Endothelial cell of umbilical vein (primary cell): ENCODE measurements at regions not wholly inside any gene's neighbourhood (a gene's known extent, or its start where the extent isn't known, plus 50 kb on each side); places are given as distances from the start of the nearest gene placed in this dataset.

ENCODE experiments used
- BruUV-seq: library from RNA; stranded (reverse); fragments of 400-500 nt; replicated peaks from 2 replicates; lab custom pipeline; 2021; lab: Mats Ljungman, UMichigan
- CTCF ChIA-PET: fragments of 300-600, 350-600 bp; sonication (Branson Sonifier 250); formaldehyde crosslinking; loops from one replicate; lab custom pipeline; 2021; ENCODE audit warnings: antibody characterized with exemption, inconsistent platforms; lab: Charles Lee
- POLR2A ChIA-PET: fragments of 300-600, 350-600 bp; sonication (Branson Sonifier 250); formaldehyde crosslinking; loops from one replicate; lab custom pipeline; 2021; ENCODE audit warnings: antibody characterized with exemption, inconsistent platforms; lab: Charles Lee
- DNase-seq: peaks from one replicate; pipeline ENCODE4 v3.0.0-alpha.2; 2011; ENCODE audit warnings: low read depth, low spot score
- FAIRE-seq: peaks from 2 replicates; lab custom pipeline; 2011; peaks lifted over from hg19 to GRCh38; lab: Jason Lieb, UNC
- H2AFZ ChIP-seq: 2 replicates; pipeline ENCODE4 v1.6.0; 2012; ENCODE audit warnings: low read depth, low read length, control low read depth, inconsistent platforms
- H3K27ac ChIP-seq: 2 replicates; pipeline ENCODE4 v1.5.1; 2011; ENCODE audit warnings: low read depth, mild to moderate bottlenecking, control low read depth, low read length, moderate library complexity; ENCODE audit not compliant: insufficient read depth
- H3K27me3 ChIP-seq, 2 experiments: 2 replicates each; pipeline versions ENCODE4 v1.6.0 to v1.6.1; 2011; ENCODE audit warnings: low read length in 2 of 2, mixed read lengths in 1 of 2; ENCODE audit not compliant: control insufficient read depth in 2 of 2, insufficient read depth in 2 of 2
- H3K36me3 ChIP-seq, 2 experiments: 2 replicates in 1 of 2; 3 replicates in 1 of 2; pipeline ENCODE4 v1.5.1; 2011; ENCODE audit warnings: low read length in 2 of 2, mild to moderate bottlenecking in 1 of 2, moderate library complexity in 1 of 2; ENCODE audit not compliant: control insufficient read depth in 2 of 2, insufficient read depth in 2 of 2; ENCODE audit errors: extremely low read depth in 1 of 2
- H3K4me1 ChIP-seq: 3 replicates; pipeline ENCODE4 v1.5.1; 2011; ENCODE audit warnings: mild to moderate bottlenecking, low read length; ENCODE audit not compliant: control insufficient read depth, insufficient read depth; ENCODE audit errors: extremely low read depth
- H3K4me2 ChIP-seq: 2 replicates; pipeline ENCODE4 v1.6.1; 2011; ENCODE audit warnings: low read length, control low read depth, mixed read lengths; ENCODE audit not compliant: insufficient read depth
- H3K4me3 ChIP-seq, 3 experiments: fragments of 200-600 bp in 1 of 3; sonication (generic), shearing (Covaris generic) in 1 of 3; replicated peaks in 1 of 3; 2 replicates each; pipeline ENCODE4 v1.5.1; 2011 to 2016; ENCODE audit warnings: control low read depth in 3 of 3, low read length in 3 of 3, mild to moderate bottlenecking in 2 of 3, inconsistent platforms in 1 of 3, low read depth in 1 of 3, moderate library complexity in 1 of 3; ENCODE audit not compliant: insufficient read depth in 1 of 3
- H3K79me2 ChIP-seq: 2 replicates; pipeline ENCODE4 v1.6.0; 2012; ENCODE audit warnings: low read length, inconsistent platforms; ENCODE audit not compliant: control insufficient read depth, insufficient read depth
- H3K9ac ChIP-seq: replicated peaks from 2 replicates; pipeline ENCODE3; 2011; ENCODE audit warnings: low read length, control low read depth; ENCODE audit not compliant: insufficient read depth; ENCODE audit errors: extremely low read depth
- H3K9me1 ChIP-seq: replicated peaks from 3 replicates; pipeline ENCODE4 v1.6.0; 2011; ENCODE audit warnings: mild to moderate bottlenecking, low read length; ENCODE audit not compliant: control insufficient read depth, insufficient read depth; ENCODE audit errors: extremely low read depth
- H3K9me3 ChIP-seq: replicated peaks from 2 replicates; pipeline ENCODE4 v1.5.1; 2012; ENCODE audit warnings: low read length, inconsistent platforms; ENCODE audit not compliant: control insufficient read depth, insufficient read depth
- H4K20me1 ChIP-seq: replicated peaks from 2 replicates; pipeline ENCODE3; 2011; ENCODE audit warnings: mild to moderate bottlenecking, low read length; ENCODE audit not compliant: control insufficient read depth, insufficient read depth; ENCODE audit errors: extremely low read depth
- EZH2 ChIP-seq: IDR thresholded peaks from 2 replicates; pipeline ENCODE4 v1.6.1; 2012; ENCODE audit warnings: borderline replicate concordance, low read depth, mild to moderate bottlenecking, moderate library complexity, low read length, inconsistent platforms; ENCODE audit not compliant: severe bottlenecking
- FOS ChIP-seq: IDR thresholded peaks from 2 replicates; pipeline ENCODE4 v1.6.1; 2011; ENCODE audit warnings: mild to moderate bottlenecking, low read length, moderate library complexity, borderline replicate concordance; ENCODE audit not compliant: insufficient read depth
- GATA2 ChIP-seq: IDR thresholded peaks from 2 replicates; pipeline ENCODE4 v1.7.0; 2011; ENCODE audit warnings: low read depth, mild to moderate bottlenecking, moderate library complexity, mixed read lengths, low read length; ENCODE audit not compliant: insufficient read length, insufficient read depth
- JUN ChIP-seq: IDR thresholded peaks from 2 replicates; pipeline ENCODE4 v1.6.1; 2011; ENCODE audit warnings: borderline replicate concordance, low read depth; ENCODE audit not compliant: insufficient read length, insufficient read depth
- MYC ChIP-seq: IDR thresholded peaks from one replicate; pipeline ENCODE4 v1.6.1; 2011; ENCODE audit warnings: mild to moderate bottlenecking, low read depth, low read length
- POLR2A ChIP-seq: IDR thresholded peaks from 2 replicates; pipeline ENCODE4 v1.6.1; 2012; ENCODE audit warnings: low read depth, mild to moderate bottlenecking, control low read depth, low read length
- POLR2AphosphoS5 ChIP-seq: IDR thresholded peaks from 2 replicates; pipeline ENCODE4 v1.6.1; 2012; ENCODE audit warnings: low read depth, mild to moderate bottlenecking, control low read depth, low read length, moderate library complexity; ENCODE audit not compliant: insufficient read depth
- dilution Hi-C: fragments of 300-500 bp; cut with MboI; formaldehyde crosslinking; loops from one replicate; pipeline ENCODE4 v1.15.0; 2019; ENCODE audit warnings: low sequenced_read_pairs; ENCODE audit not compliant: extremely low pct_ligation_motif_present
- intact Hi-C: fragments of 100-400 bp; cut with micrococcal nuclease; formaldehyde crosslinking; loops from one replicate; pipeline ENCODE4 v1.10.0; 2022
- TF ChIP-seq, protein P1 (sequence below), 2 donors: IDR thresholded peaks; 1 replicate in 1 of 2; 2 replicates in 1 of 2; pipeline ENCODE4 v1.5.1; 2011; ENCODE audit warnings: low read length in 2 of 2, mild to moderate bottlenecking in 2 of 2, moderate library complexity in 2 of 2, control low read depth in 1 of 2, inconsistent platforms in 1 of 2, low read depth in 1 of 2; ENCODE audit not compliant: insufficient read depth in 1 of 2; ENCODE audit errors: extremely low read depth in 1 of 2
- TF ChIP-seq, protein P2 (sequence below): IDR thresholded peaks from 2 replicates; pipeline ENCODE4 v1.6.1; 2011; ENCODE audit not compliant: insufficient read depth, insufficient read length

DNA sequence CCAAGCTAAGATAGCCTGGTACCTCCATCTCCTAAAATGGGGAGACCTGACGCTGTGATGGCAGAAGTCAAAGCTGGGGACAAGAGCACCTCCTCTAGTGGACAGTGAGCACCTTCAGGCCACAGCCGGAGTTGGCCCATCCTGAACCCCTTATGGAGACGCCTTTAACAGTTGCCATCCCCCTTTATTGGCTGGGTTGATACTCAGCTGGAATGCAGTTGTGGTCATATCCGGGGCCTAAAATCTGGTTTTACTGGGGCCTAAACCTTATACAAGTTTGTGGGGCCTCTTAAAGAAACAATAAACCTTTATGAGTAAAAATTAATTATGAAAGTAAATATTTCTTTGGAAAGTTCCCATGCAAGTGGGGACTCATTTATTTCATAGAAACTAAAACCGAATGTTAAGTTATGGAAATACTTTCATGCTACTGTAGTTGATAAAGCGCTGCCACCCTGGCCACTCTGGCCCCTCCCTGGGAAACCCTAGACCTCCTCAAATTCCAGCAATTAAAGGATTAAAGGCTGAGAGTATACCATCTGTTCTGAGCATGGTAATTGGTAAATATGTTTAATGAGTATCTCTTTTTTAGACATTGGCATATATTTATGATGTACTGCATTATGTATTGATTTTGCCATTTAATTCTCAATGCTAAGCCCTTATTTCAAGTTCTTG is 95.1 kb upstream of the SASH1 start:
- CTCF ChIA-PET = interaction anchor here (0.7 to 2.3 kb wide), 5 partner anchors 8 to 68 kb away, joined by 3 to 8 read pairs (median 5); no protein-coding TSS in a partner anchor

More for the DNA sequence above, 95.1 kb upstream of the SASH1 start:
- POLR2A ChIA-PET = no interaction called here
- BruUV-seq = no TSS peak
- H3K4me2 ChIP-seq = no peak overlapping the region
- dilution Hi-C loops (no loop called here), intact Hi-C loops (loop anchor here (5.0 kb wide), 1 partner anchor 740 kb away; the partner anchor contains the start of gene SAMD5)
- H3K4me3 ChIP-seq = no peak overlapping the region
- H2AFZ ChIP-seq = no peak overlapping the region
- H3K79me2 ChIP-seq = no peaks in the 10 kb centered on the region
- FAIRE-seq (no peak), DNase-seq (no peak)
- no peak overlapping the region for H3K9ac ChIP-seq
- H4K20me1 ChIP-seq = no peaks in the 10 kb centered on the region
- H3K27ac ChIP-seq = no peak overlapping the region
- no peak for TF ChIP-seq MYC
- TF ChIP-seq, protein P1, sequence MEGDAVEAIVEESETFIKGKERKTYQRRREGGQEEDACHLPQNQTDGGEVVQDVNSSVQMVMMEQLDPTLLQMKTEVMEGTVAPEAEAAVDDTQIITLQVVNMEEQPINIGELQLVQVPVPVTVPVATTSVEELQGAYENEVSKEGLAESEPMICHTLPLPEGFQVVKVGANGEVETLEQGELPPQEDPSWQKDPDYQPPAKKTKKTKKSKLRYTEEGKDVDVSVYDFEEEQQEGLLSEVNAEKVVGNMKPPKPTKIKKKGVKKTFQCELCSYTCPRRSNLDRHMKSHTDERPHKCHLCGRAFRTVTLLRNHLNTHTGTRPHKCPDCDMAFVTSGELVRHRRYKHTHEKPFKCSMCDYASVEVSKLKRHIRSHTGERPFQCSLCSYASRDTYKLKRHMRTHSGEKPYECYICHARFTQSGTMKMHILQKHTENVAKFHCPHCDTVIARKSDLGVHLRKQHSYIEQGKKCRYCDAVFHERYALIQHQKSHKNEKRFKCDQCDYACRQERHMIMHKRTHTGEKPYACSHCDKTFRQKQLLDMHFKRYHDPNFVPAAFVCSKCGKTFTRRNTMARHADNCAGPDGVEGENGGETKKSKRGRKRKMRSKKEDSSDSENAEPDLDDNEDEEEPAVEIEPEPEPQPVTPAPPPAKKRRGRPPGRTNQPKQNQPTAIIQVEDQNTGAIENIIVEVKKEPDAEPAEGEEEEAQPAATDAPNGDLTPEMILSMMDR (IDR thresholded peaks at IDR 0.05; ENCODE audit: extremely low read depth in 1 of 2, insufficient read depth in 1 of 2, low read depth in 1 of 2, low read length in 2 of 2) = no peak
- TF ChIP-seq POLR2A = no peak
- TF ChIP-seq GATA2 = no peak
- TF ChIP-seq JUN = no peak
- TF ChIP-seq, protein P2, sequence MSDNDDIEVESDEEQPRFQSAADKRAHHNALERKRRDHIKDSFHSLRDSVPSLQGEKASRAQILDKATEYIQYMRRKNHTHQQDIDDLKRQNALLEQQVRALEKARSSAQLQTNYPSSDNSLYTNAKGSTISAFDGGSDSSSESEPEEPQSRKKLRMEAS = no peak
- TF ChIP-seq EZH2 = no peak
- no peak for TF ChIP-seq POLR2AphosphoS5
- TF ChIP-seq FOS = no peak
- H3K4me1 ChIP-seq = no peaks in the 10 kb centered on the region
- no peaks in the 10 kb centered on the region for H3K36me3 ChIP-seq
- H3K27me3 ChIP-seq = no peaks in the 10 kb centered on the region
- no peaks in the 10 kb centered on the region for H3K9me3 ChIP-seq
- H3K9me1 ChIP-seq = no peaks in the 10 kb centered on the region
